OCI-LY3 (cell line): ENCODE measurements at regions not wholly inside any gene's neighbourhood (a gene's known extent, or its start where the extent isn't known, plus 50 kb on each side); places are given as distances from the start of the nearest gene placed in this dataset.

Experiments
- H2AFZ ChIP-seq: fragments of 200-600, 300-600 bp; shearing (Covaris generic); 2 replicates; pipeline ENCODE4 v1.6.0; 2014; ENCODE audit warnings: antibody characterized with exemption, low read depth, low read length
- H3K27ac ChIP-seq: fragments of 200-600, 300-600 bp; sonication (generic); 2 replicates; pipeline ENCODE4 v1.5.1; 2014; ENCODE audit warnings: mild to moderate bottlenecking, low read length, moderate library complexity, mixed read lengths
- H3K27me3 ChIP-seq: fragments of 200-600, 300-600 bp; sonication (generic); 2 replicates; pipeline ENCODE4 v1.6.1; 2014; ENCODE audit warnings: low read depth, low read length, mixed read lengths
- H3K36me3 ChIP-seq: fragments of 200-600, 300-600 bp; sonication (generic); replicated peaks from 2 replicates; pipeline ENCODE3; 2014; ENCODE audit warnings: low read depth, low read length, mixed read lengths
- H3K4me1 ChIP-seq: fragments of 300-600, 200-600 bp; sonication (generic); 2 replicates; pipeline ENCODE4 v1.6.1; 2014; ENCODE audit warnings: low read length, mixed read lengths
- H3K4me2 ChIP-seq: fragments of 200-600, 300-600 bp; sonication (generic); 2 replicates; pipeline ENCODE4 v1.6.1; 2014; ENCODE audit warnings: low read length, mixed read lengths
- H3K4me3 ChIP-seq: fragments of 300-600, 200-600 bp; sonication (generic); 2 replicates; pipeline ENCODE4 v1.5.1; 2014; ENCODE audit warnings: antibody characterized with exemption, mild to moderate bottlenecking, low read length, moderate library complexity
- H3K79me2 ChIP-seq: fragments of 300-600, 200-600 bp; shearing (Covaris generic); 2 replicates; pipeline ENCODE4 v1.6.1; 2014; ENCODE audit warnings: mild to moderate bottlenecking, low read length, mixed read lengths
- H3K9ac ChIP-seq: fragments of 300-600, 200-600 bp; shearing (Covaris generic); 2 replicates; pipeline ENCODE4 v1.6.0; 2014; ENCODE audit warnings: mild to moderate bottlenecking, low read length, moderate library complexity
- H3K9me3 ChIP-seq: fragments of 200-600, 300-600 bp; shearing (Covaris generic); 2 replicates; pipeline ENCODE4 v1.6.1; 2014; ENCODE audit warnings: low read length, mixed read lengths; ENCODE audit not compliant: insufficient read depth
- H4K20me1 ChIP-seq: fragments of 200-600, 300-600 bp; sonication (generic); 2 replicates; pipeline ENCODE4 v1.6.1; 2016; ENCODE audit warnings: low read length, mixed read lengths; ENCODE audit not compliant: insufficient read depth
- CTCF ChIP-seq: fragments of 200-600, 300-600 bp; sonication (generic); IDR thresholded peaks from 2 replicates; pipeline ENCODE4 v1.5.1; 2014; ENCODE audit warnings: antibody characterized with exemption, low read length, low read depth
- EZH2phosphoT487 ChIP-seq: fragments of 200-600 bp; shearing (Covaris generic); IDR thresholded peaks from 2 replicates; pipeline ENCODE4 v1.6.1; 2018; ENCODE audit warnings: antibody characterized with exemption, mixed run types, low read depth

DNA sequence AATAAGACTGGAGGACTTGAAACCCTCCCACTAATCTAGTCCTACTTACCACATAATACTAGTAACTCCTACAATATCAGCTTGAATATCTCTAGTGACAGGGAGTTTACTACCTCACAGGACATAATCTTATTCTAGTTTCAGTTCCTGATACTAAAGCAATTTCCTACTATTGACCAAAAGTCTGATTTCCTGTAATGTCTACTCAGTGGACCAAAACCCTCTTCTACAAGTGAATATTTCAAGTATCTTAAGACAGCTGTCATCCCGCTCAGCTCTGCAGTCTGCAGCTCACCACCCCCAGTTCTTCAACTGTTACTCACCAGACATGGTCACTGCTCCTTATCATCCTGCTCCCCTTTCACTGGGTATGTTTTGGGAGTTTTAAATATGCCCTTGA, 70.8 kb upstream of the TMCC3 start:
- peaks cover 4% of the 10 kb centered on the region for H3K36me3 ChIP-seq
- H3K27me3 ChIP-seq: no peaks in the 10 kb centered on the region
- H3K4me1 ChIP-seq: peaks cover 56% of the 10 kb centered on the region
- H2AFZ ChIP-seq: no peak overlapping the region
- TF ChIP-seq EZH2phosphoT487: no peak
- no peak for TF ChIP-seq CTCF
- H3K27ac ChIP-seq: peak overlapping the region; percentile 69
- H3K9me3 ChIP-seq: no peaks in the 10 kb centered on the region
- H3K4me2 ChIP-seq: peak overlapping the region; percentile 72
- H3K79me2 ChIP-seq: no peaks in the 10 kb centered on the region
- no peaks in the 10 kb centered on the region for H4K20me1 ChIP-seq
- peak overlapping the region; percentile 29 for H3K4me3 ChIP-seq
- H3K9ac ChIP-seq: peak overlapping the region; percentile 26; the same call in 1 of the 2 replicates

DNA sequence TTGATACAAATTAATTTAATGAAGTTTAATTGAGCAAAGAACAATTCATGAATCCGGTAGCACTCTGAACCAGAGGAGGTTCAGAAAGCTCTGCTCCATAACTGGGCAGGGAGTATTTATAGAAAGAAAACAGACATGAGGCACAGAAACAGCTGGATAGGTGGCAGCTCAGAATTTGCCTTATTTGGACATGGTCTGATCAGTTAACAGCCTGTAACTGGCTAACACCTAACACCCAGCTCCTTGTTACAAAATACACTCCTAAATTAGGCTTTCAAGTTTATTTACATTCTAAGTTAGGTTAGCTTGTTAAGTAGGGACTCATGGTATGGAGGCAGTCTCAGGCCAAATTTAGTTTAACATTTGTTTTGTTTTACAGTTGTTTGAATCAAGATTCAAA, 67.8 kb upstream of the TMCC3 start:
- TF ChIP-seq CTCF (no peak), EZH2phosphoT487 (no peak)
- Histone ChIP-seq H3K36me3 (peaks cover 4% of the 10 kb centered on the region), H3K9me3 (no peaks in the 10 kb centered on the region), H3K4me1 (peaks cover 58% of the 10 kb centered on the region), H3K4me3 (no peak overlapping the region), H3K79me2 (no peaks in the 10 kb centered on the region), H4K20me1 (no peaks in the 10 kb centered on the region), H3K4me2 (peak overlapping the region; percentile 19; the same call in 1 of the 2 replicates), H2AFZ (no peak overlapping the region), H3K9ac (no peak overlapping the region), H3K27me3 (no peaks in the 10 kb centered on the region), H3K27ac (peak overlapping the region; percentile 31; the same call in 1 of the 2 replicates)

DNA sequence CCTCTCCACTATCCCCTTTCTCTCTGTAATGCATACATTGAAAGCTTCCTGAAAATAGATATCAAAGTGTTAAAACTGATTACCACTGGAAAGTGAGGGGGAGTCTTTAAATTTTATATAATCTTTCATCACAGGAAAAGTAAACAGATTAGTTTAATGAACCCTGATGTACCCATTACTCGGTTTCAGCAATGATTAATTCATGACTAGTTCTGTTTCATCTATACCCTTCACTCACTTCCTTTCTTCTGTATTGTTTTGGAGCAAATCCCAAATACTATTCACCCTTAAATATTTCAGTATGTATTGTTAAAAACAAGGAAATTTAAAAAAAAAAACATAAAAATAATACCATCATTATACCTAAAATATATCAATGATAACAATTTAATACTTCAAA, 67.3 kb upstream of the TMCC3 start:
- no peak overlapping the region for H3K27ac ChIP-seq
- H2AFZ ChIP-seq: no peak overlapping the region
- no peaks in the 10 kb centered on the region for H4K20me1 ChIP-seq
- peaks cover 4% of the 10 kb centered on the region for H3K36me3 ChIP-seq
- no peak overlapping the region for H3K4me3 ChIP-seq
- peak overlapping the region; percentile 19; the same call in 1 of the 2 replicates for H3K4me2 ChIP-seq
- H3K9ac ChIP-seq: no peak overlapping the region
- no peaks in the 10 kb centered on the region for H3K79me2 ChIP-seq
- H3K27me3 ChIP-seq: no peaks in the 10 kb centered on the region
- TF ChIP-seq CTCF (no peak), EZH2phosphoT487 (no peak)
- H3K4me1 ChIP-seq: peaks cover 58% of the 10 kb centered on the region
- no peaks in the 10 kb centered on the region for H3K9me3 ChIP-seq

DNA sequence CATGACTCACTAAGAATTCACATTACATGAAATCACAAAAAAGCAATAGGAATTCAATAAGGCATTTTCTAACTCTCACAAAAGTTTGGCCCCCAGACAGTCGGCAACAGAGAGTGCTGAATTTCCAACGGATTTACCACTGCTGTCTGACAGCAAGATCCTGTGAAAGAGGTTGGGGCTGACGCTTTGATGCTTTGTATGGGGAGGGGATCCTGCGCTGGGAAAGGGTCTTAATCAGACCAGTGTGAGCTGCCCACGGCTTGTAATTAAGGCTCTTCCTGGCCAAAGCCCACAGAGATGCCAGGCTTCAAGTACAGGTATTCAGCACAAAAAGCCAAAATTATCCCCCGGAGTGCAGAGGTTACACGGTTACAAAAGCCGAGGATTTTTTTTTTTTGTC, 66.8 kb upstream of the TMCC3 start:
- Histone ChIP-seq H3K27ac (no peak overlapping the region), H3K9ac (no peak overlapping the region), H3K79me2 (no peaks in the 10 kb centered on the region), H4K20me1 (no peaks in the 10 kb centered on the region), H3K4me3 (no peak overlapping the region), H3K4me1 (peaks cover 55% of the 10 kb centered on the region), H3K9me3 (no peaks in the 10 kb centered on the region), H3K27me3 (no peaks in the 10 kb centered on the region), H2AFZ (no peak overlapping the region), H3K4me2 (no peak overlapping the region), H3K36me3 (peaks cover 4% of the 10 kb centered on the region)
- TF ChIP-seq CTCF (no peak), EZH2phosphoT487 (no peak)
